ENCODE measurements at regions not wholly inside any gene's neighbourhood (a gene's known extent, or its start where the extent isn't known, plus 50 kb on each side); places are given as distances from the start of the nearest gene placed in this dataset.

DNA sequence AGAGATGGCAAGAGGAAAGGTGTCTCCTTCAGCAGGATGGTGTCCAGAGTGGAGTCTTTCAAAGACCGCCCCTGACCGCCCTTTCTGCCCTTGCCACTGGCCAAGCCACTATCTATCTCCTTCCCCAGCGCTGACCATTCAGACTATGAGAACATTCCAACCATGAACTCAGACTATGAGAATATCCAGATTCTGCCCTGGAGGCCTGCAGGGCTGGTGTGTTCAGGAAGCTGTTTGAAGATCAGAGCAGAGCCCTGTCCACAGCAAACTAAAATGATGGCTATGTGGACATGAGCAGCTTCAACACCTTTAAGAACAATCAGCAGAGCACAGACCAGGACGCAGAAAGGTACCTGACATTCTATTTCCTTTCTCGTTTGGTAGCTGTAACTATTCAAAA lies 57.3 kb upstream of the WNT7A start:
- TF ChIP-seq, protein P1, sequence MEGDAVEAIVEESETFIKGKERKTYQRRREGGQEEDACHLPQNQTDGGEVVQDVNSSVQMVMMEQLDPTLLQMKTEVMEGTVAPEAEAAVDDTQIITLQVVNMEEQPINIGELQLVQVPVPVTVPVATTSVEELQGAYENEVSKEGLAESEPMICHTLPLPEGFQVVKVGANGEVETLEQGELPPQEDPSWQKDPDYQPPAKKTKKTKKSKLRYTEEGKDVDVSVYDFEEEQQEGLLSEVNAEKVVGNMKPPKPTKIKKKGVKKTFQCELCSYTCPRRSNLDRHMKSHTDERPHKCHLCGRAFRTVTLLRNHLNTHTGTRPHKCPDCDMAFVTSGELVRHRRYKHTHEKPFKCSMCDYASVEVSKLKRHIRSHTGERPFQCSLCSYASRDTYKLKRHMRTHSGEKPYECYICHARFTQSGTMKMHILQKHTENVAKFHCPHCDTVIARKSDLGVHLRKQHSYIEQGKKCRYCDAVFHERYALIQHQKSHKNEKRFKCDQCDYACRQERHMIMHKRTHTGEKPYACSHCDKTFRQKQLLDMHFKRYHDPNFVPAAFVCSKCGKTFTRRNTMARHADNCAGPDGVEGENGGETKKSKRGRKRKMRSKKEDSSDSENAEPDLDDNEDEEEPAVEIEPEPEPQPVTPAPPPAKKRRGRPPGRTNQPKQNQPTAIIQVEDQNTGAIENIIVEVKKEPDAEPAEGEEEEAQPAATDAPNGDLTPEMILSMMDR (IDR thresholded peaks at IDR 0.05): no peak
- no peak for TF ChIP-seq POLR2AphosphoS5 (IDR thresholded peaks at IDR 0.05)
- no peak for TF ChIP-seq POLR2A (IDR thresholded peaks at IDR 0.05)

All from breast epithelium (tissue), 3 donors.